ENCODE measurements at regions not wholly inside any gene's neighbourhood (a gene's known extent, or its start where the extent isn't known, plus 50 kb on each side); places are given as distances from the start of the nearest gene placed in this dataset.

- Histone ChIP-seq H3K27ac (no peak overlapping the region), H3K4me1 (no peaks in the 10 kb centered on the region), H3K27me3 (ENCODE audit: low read depth) (no peaks in the 10 kb centered on the region), H3K36me3 (no peaks in the 10 kb centered on the region), H3K4me3 (no peak overlapping the region), H3K9me3 (no peaks in the 10 kb centered on the region)
- no peak for TF ChIP-seq CTCF (IDR thresholded peaks at IDR 0.05)
- ATAC-seq, result no peak
- no peak for DNase-seq
- intact Hi-C loops (cut with DNase I), result no loop called here
These were observed 96.2 kb upstream of the ROBO2 start for GRCh38 chr3:76943671-76944070.

- H3K36me3 ChIP-seq, result no peaks in the 10 kb centered on the region
- ATAC-seq (no peak), DNase-seq (no peak)
- no peaks in the 10 kb centered on the region for H3K9me3 ChIP-seq
- no peaks in the 10 kb centered on the region for H3K27me3 ChIP-seq (ENCODE audit: low read depth)
- intact Hi-C loops (cut with DNase I), result no loop called here
- H3K4me3 ChIP-seq, result no peak overlapping the region
- no peaks in the 10 kb centered on the region for H3K4me1 ChIP-seq
- no peak for TF ChIP-seq CTCF (IDR thresholded peaks at IDR 0.05)
- H3K27ac ChIP-seq, result no peak overlapping the region
These were observed 90.9 kb upstream of the ROBO2 start for GRCh38 chr3:76949033-76949432.

GRCh38 chr3:76949462-76949861 is 90.4 kb upstream of the ROBO2 start:
- no peak for ATAC-seq
- Histone ChIP-seq H3K27ac (no peak overlapping the region), H3K4me1 (no peaks in the 10 kb centered on the region), H3K36me3 (no peaks in the 10 kb centered on the region), H3K4me3 (no peak overlapping the region), H3K27me3 (ENCODE audit: low read depth) (no peaks in the 10 kb centered on the region), H3K9me3 (no peaks in the 10 kb centered on the region)
- no peak for TF ChIP-seq CTCF (IDR thresholded peaks at IDR 0.05)
- no peak for DNase-seq
- intact Hi-C loops (cut with DNase I), result no loop called here

- no peaks in the 10 kb centered on the region for H3K4me1 ChIP-seq
- no peak for TF ChIP-seq CTCF (IDR thresholded peaks at IDR 0.05)
- H3K4me3 ChIP-seq, result no peak overlapping the region
- ATAC-seq, result no peak
- intact Hi-C loops (cut with DNase I), result no loop called here
- no peaks in the 10 kb centered on the region for H3K36me3 ChIP-seq
- no peaks in the 10 kb centered on the region for H3K9me3 ChIP-seq
- DNase-seq, result no peak
- H3K27me3 ChIP-seq (ENCODE audit: low read depth), result no peaks in the 10 kb centered on the region
- H3K27ac ChIP-seq, result no peak overlapping the region
These were observed 89.3 kb upstream of the ROBO2 start for GRCh38 chr3:76950590-76950989.

GRCh38 chr3:76954412-76954811 is 85.5 kb upstream of the ROBO2 start:
- Histone ChIP-seq H3K9me3 (no peaks in the 10 kb centered on the region), H3K27me3 (ENCODE audit: low read depth) (no peaks in the 10 kb centered on the region), H3K36me3 (no peaks in the 10 kb centered on the region), H3K4me3 (no peak overlapping the region), H3K27ac (no peak overlapping the region), H3K4me1 (no peaks in the 10 kb centered on the region)
- ATAC-seq (no peak), DNase-seq (no peak)
- TF ChIP-seq CTCF (IDR thresholded peaks at IDR 0.05), result no peak
- intact Hi-C loops (cut with DNase I), result no loop called here

- H3K27me3 ChIP-seq (ENCODE audit: low read depth), result no peaks in the 10 kb centered on the region
- no peak for TF ChIP-seq CTCF (IDR thresholded peaks at IDR 0.05)
- H3K9me3 ChIP-seq, result no peaks in the 10 kb centered on the region
- no peak for DNase-seq
- no peaks in the 10 kb centered on the region for H3K36me3 ChIP-seq
- no peak for ATAC-seq
- intact Hi-C loops (cut with DNase I), result no loop called here
- no peaks in the 10 kb centered on the region for H3K4me1 ChIP-seq
- no peak overlapping the region for H3K27ac ChIP-seq
- H3K4me3 ChIP-seq, result no peak overlapping the region
These were observed 81.6 kb upstream of the ROBO2 start for GRCh38 chr3:76958274-76958673.

Data from lower lobe of right lung (tissue), 2 donors.